ENCODE measurements at regions not wholly inside any gene's neighbourhood (a gene's known extent, or its start where the extent isn't known, plus 50 kb on each side); places are given as distances from the start of the nearest gene placed in this dataset.

GRCh38 chr3:64432870-64433269 is 207.6 kb upstream of the PRICKLE2 start:
- Histone ChIP-seq H3K9me3 (ENCODE audit: low read length) (no peaks in the 10 kb centered on the region), H3K36me3 (ENCODE audit: insufficient read depth, low read length) (no peaks in the 10 kb centered on the region), H3K9me2 (ENCODE audit: insufficient read depth, low read length) (no peaks in the 10 kb centered on the region), H3K79me2 (ENCODE audit: insufficient read depth, low read depth, low read length) (no peaks in the 10 kb centered on the region), H3K4me2 (ENCODE audit: low read length) (no peak overlapping the region), H4K20me1 (ENCODE audit: insufficient read depth, low read length) (no peaks in the 10 kb centered on the region), H3K27ac (ENCODE audit: low read depth, low read length, poor library complexity, severe bottlenecking) (no peak overlapping the region), H2AFZ (ENCODE audit: low read length) (no peak overlapping the region), H3K4me1 (ENCODE audit: insufficient read depth, low read length, poor library complexity, severe bottlenecking) (no peaks in the 10 kb centered on the region), H3K4me3 (ENCODE audit: low read depth, low read length, poor library complexity, severe bottlenecking) (no peak overlapping the region)
- TF ChIP-seq EZH2phosphoT487 (IDR thresholded peaks at IDR 0.05; ENCODE audit: borderline replicate concordance, low read depth, low read length): no peak
- no peak for TF ChIP-seq CTCF (conservative IDR thresholded peaks at IDR 0.05; ENCODE audit: low read length)
- DNase-seq (ENCODE audit: low spot score): no peak
- ChIA-PET CTCF (ENCODE audit: unreplicated experiment) (no interaction called here), POLR2A (no interaction called here)
- no TSS peak for BruUV-seq (replicated peaks)
- intact Hi-C loops (cut with micrococcal nuclease; ENCODE audit: unreplicated experiment): no loop called here

GRCh38 chr3:64431526-64432091 is 206.3 kb upstream of the PRICKLE2 start:
- H3K9me3 ChIP-seq (ENCODE audit: low read length): no peaks in the 10 kb centered on the region
- TF ChIP-seq EZH2phosphoT487 (IDR thresholded peaks at IDR 0.05; ENCODE audit: borderline replicate concordance, low read depth, low read length) (no peak), CTCF (conservative IDR thresholded peaks at IDR 0.05; ENCODE audit: low read length) (no peak)
- no peak for DNase-seq (ENCODE audit: low spot score)
- no peaks in the 10 kb centered on the region for H3K79me2 ChIP-seq (ENCODE audit: insufficient read depth, low read depth, low read length)
- no peaks in the 10 kb centered on the region for H3K36me3 ChIP-seq (ENCODE audit: insufficient read depth, low read length)
- ChIA-PET POLR2A (interaction anchor here (0.6 to 0.7 kb wide), 3 partner anchors 10 to 621 kb away, joined by 3 to 6 read pairs (median 3); no protein-coding TSS in a partner anchor), CTCF (ENCODE audit: unreplicated experiment) (no interaction called here)
- intact Hi-C loops (cut with micrococcal nuclease; ENCODE audit: unreplicated experiment): no loop called here
- H3K9me2 ChIP-seq (ENCODE audit: insufficient read depth, low read length): no peaks in the 10 kb centered on the region
- no peak overlapping the region for H2AFZ ChIP-seq (ENCODE audit: low read length)
- no peaks in the 10 kb centered on the region for H3K4me1 ChIP-seq (ENCODE audit: insufficient read depth, low read length, poor library complexity, severe bottlenecking)
- no TSS peak for BruUV-seq (replicated peaks)
- H3K4me3 ChIP-seq (ENCODE audit: low read depth, low read length, poor library complexity, severe bottlenecking): no peak overlapping the region
- no peak overlapping the region for H3K27ac ChIP-seq (ENCODE audit: low read depth, low read length, poor library complexity, severe bottlenecking)
- no peaks in the 10 kb centered on the region for H4K20me1 ChIP-seq (ENCODE audit: insufficient read depth, low read length)
- H3K4me2 ChIP-seq (ENCODE audit: low read length): no peak overlapping the region

- no peaks in the 10 kb centered on the region for H3K9me2 ChIP-seq (ENCODE audit: insufficient read depth, low read length)
- H3K27ac ChIP-seq (ENCODE audit: low read depth, low read length, poor library complexity, severe bottlenecking): no peak overlapping the region
- H2AFZ ChIP-seq (ENCODE audit: low read length): no peak overlapping the region
- H3K4me1 ChIP-seq (ENCODE audit: insufficient read depth, low read length, poor library complexity, severe bottlenecking): no peaks in the 10 kb centered on the region
- CTCF ChIA-PET (ENCODE audit: unreplicated experiment): no interaction called here
- no peak overlapping the region for H3K4me2 ChIP-seq (ENCODE audit: low read length)
- H3K9me3 ChIP-seq (ENCODE audit: low read length): no peaks in the 10 kb centered on the region
- H3K4me3 ChIP-seq (ENCODE audit: low read depth, low read length, poor library complexity, severe bottlenecking): no peak overlapping the region
- H4K20me1 ChIP-seq (ENCODE audit: insufficient read depth, low read length): no peaks in the 10 kb centered on the region
- DNase-seq (ENCODE audit: low spot score): no peak
- H3K79me2 ChIP-seq (ENCODE audit: insufficient read depth, low read depth, low read length): no peaks in the 10 kb centered on the region
- POLR2A ChIA-PET: interaction anchor here (0.6 kb wide), 1 partner anchor 127 kb away, joined by 8 read pairs; no protein-coding TSS in a partner anchor
- intact Hi-C loops (cut with micrococcal nuclease; ENCODE audit: unreplicated experiment): no loop called here
- BruUV-seq (replicated peaks): no TSS peak
- no peaks in the 10 kb centered on the region for H3K36me3 ChIP-seq (ENCODE audit: insufficient read depth, low read length)
- no peak for TF ChIP-seq CTCF (conservative IDR thresholded peaks at IDR 0.05; ENCODE audit: low read length)
- no peak for TF ChIP-seq EZH2phosphoT487 (IDR thresholded peaks at IDR 0.05; ENCODE audit: borderline replicate concordance, low read depth, low read length)
Measured at GRCh38 chr3:64427671-64428070, 202.4 kb upstream of the PRICKLE2 start.
